ENCODE measurements at regions not wholly inside any gene's neighbourhood (a gene's known extent, or its start where the extent isn't known, plus 50 kb on each side); places are given as distances from the start of the nearest gene placed in this dataset.

DNA sequence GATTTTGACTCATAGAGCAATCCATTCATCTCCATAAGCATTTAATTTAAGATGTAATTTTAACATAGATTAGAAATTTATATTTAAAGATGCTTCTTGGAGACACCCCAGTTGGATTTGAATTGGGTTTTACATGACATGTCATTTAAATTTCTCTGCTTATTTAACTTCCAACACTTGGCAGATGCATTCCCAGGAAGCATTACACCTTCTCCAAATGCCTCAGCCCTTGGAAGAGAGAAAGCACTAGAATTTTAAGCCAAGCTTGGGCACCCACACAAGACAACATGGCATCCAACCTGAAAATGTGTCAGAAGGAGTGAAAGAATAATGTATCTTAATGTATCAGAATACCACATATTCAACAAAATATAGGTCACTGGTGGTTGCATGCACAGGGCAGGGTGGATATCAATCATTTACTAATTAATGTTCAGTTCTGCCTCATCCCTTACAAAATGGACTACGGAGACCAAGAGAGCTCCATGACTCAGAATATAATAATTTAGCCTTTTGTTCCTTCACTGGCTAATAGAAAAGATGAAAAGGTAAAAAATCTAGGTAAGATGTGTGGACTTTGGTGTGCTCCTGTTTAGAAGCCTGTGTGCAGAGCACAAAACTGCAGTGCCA lies 541.7 kb upstream of the SORCS1 start:
- DNase-seq (ENCODE audit: extremely low read depth, insufficient read length), result no peak
- Histone ChIP-seq H3K36me3 (ENCODE audit: control insufficient read depth, insufficient read depth, low read length) (no peaks in the 10 kb centered on the region), H3K27me3 (replicated peaks; ENCODE audit: control insufficient read depth, insufficient read depth, low read length) (no peaks in the 10 kb centered on the region), H3K4me3 (replicated peaks; ENCODE audit: low read depth, low read length) (no peak overlapping the region)
- TF ChIP-seq, protein P1, sequence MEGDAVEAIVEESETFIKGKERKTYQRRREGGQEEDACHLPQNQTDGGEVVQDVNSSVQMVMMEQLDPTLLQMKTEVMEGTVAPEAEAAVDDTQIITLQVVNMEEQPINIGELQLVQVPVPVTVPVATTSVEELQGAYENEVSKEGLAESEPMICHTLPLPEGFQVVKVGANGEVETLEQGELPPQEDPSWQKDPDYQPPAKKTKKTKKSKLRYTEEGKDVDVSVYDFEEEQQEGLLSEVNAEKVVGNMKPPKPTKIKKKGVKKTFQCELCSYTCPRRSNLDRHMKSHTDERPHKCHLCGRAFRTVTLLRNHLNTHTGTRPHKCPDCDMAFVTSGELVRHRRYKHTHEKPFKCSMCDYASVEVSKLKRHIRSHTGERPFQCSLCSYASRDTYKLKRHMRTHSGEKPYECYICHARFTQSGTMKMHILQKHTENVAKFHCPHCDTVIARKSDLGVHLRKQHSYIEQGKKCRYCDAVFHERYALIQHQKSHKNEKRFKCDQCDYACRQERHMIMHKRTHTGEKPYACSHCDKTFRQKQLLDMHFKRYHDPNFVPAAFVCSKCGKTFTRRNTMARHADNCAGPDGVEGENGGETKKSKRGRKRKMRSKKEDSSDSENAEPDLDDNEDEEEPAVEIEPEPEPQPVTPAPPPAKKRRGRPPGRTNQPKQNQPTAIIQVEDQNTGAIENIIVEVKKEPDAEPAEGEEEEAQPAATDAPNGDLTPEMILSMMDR (IDR thresholded peaks at IDR 0.05; ENCODE audit: insufficient read depth, low read length, poor library complexity, severe bottlenecking), result no peak

DNA sequence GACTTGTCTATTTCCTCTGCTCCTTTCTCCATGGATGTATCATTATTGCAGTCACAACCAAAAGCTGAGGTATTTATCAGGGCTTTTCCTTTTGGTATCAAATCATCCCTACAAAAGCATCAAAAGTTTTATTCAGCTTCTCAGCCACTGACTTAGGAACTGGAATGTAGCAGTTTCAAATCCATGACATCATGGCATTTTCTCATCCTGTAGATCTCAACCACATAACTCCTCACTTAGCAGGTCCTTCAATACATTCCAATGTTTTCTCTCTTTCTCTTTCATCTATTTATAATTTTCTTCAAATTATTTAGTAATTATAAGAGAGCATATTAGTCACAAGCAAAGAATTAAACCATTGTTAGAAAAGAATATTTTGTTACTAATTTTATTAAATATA lies 537.4 kb upstream of the SORCS1 start:
- Histone ChIP-seq H3K36me3 (ENCODE audit: control insufficient read depth, insufficient read depth, low read length) (no peaks in the 10 kb centered on the region), H3K27me3 (replicated peaks; ENCODE audit: control insufficient read depth, insufficient read depth, low read length) (no peaks in the 10 kb centered on the region), H3K4me3 (replicated peaks; ENCODE audit: low read depth, low read length) (no peak overlapping the region)
- TF ChIP-seq, protein P1 (IDR thresholded peaks at IDR 0.05; ENCODE audit: insufficient read depth, low read length, poor library complexity, severe bottlenecking), result no peak
- no peak for DNase-seq (ENCODE audit: extremely low read depth, insufficient read length)

DNA sequence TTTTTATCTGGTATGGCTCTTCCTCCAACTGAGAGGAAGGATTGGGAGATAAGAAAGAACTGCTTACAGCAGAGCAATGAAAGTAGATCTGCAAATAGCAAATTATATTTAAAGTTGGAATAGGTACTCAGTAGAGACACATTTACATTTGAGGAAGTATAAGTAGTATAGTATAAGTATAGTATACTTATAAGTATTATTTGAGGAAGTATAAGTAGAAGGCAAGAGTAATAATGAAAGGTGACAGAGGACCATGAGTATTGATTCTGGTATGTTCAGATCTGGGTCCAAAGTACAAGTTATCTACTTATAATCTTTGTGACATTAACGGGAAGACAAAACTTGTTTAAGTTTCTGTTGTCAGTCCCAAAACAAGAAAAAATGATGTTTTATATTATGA lies 527.6 kb upstream of the SORCS1 start:
- TF ChIP-seq, protein P1 (IDR thresholded peaks at IDR 0.05; ENCODE audit: insufficient read depth, low read length, poor library complexity, severe bottlenecking), result no peak
- no peak overlapping the region for H3K4me3 ChIP-seq (replicated peaks; ENCODE audit: low read depth, low read length)
- DNase-seq (ENCODE audit: extremely low read depth, insufficient read length), result no peak
- H3K36me3 ChIP-seq (ENCODE audit: control insufficient read depth, insufficient read depth, low read length), result no peaks in the 10 kb centered on the region
- H3K27me3 ChIP-seq (replicated peaks; ENCODE audit: control insufficient read depth, insufficient read depth, low read length), result no peaks in the 10 kb centered on the region

DNA sequence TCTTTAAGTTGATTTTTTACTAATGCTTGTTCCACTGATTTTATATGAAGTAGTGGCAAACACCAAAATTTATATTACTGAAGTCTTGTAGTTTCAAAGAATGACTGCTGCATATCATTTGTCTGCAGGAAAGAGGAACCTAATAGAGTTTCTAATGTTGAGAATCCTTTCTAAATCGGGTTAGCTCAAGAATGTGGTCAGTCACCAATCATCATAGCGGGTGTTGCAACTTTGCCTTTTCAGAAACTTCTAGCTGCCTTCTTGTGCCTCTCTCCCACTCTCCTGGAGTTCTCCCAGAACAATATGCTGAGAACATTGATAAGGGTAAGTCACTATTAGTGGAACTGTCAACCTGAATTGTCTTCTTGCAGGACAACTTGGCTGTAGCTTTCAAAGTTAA lies 524.8 kb upstream of the SORCS1 start:
- TF ChIP-seq, protein P1 (IDR thresholded peaks at IDR 0.05; ENCODE audit: insufficient read depth, low read length, poor library complexity, severe bottlenecking), result no peak
- H3K4me3 ChIP-seq (replicated peaks; ENCODE audit: low read depth, low read length), result no peak overlapping the region
- no peaks in the 10 kb centered on the region for H3K27me3 ChIP-seq (replicated peaks; ENCODE audit: control insufficient read depth, insufficient read depth, low read length)
- H3K36me3 ChIP-seq (ENCODE audit: control insufficient read depth, insufficient read depth, low read length), result no peaks in the 10 kb centered on the region
- no peak for DNase-seq (ENCODE audit: extremely low read depth, insufficient read length)

DNA sequence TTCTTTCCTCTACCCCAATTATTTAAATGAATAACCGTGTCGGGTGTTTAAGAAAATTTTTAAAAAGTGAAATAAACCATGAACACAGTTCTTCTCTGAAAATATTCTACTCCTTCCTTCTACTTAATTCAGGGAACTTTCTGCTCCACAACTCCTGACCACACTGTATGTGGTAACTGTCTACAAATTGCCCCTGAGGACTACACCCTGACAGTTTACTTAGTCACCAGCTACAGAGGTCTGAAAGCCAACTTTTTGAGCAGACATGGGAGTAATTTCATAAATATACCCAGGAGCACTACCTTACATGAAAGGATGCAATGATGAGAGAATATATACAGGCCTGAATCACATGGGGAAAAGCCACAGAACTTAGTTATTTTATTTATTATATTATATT lies 523.2 kb upstream of the SORCS1 start:
- Histone ChIP-seq H3K4me3 (replicated peaks; ENCODE audit: low read depth, low read length) (no peak overlapping the region), H3K36me3 (ENCODE audit: control insufficient read depth, insufficient read depth, low read length) (no peaks in the 10 kb centered on the region), H3K27me3 (replicated peaks; ENCODE audit: control insufficient read depth, insufficient read depth, low read length) (no peaks in the 10 kb centered on the region)
- no peak for DNase-seq (ENCODE audit: extremely low read depth, insufficient read length)
- TF ChIP-seq, protein P1 (IDR thresholded peaks at IDR 0.05; ENCODE audit: insufficient read depth, low read length, poor library complexity, severe bottlenecking), result no peak

DNA sequence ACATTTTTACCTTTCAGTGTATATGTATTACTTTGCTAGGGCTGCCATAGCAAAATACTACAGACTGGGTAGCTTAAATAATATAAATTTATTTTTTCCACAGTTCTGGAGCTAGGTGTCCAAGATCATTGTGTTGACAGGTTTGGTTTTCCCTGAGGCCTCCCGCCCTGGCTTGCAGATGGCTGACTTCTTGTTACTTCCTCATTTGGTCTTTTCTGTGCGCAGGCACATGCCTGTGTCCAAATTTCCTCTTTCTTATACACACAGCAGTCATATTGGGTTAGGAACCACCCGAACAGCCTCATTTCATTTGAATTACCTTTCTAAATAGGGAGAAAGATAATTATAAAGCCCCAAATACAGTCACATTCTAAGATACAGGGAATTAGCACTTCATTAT lies 521.6 kb upstream of the SORCS1 start:
- DNase-seq (ENCODE audit: extremely low read depth, insufficient read length), result peak; percentile 4
- no peak overlapping the region for H3K4me3 ChIP-seq (replicated peaks; ENCODE audit: low read depth, low read length)
- H3K36me3 ChIP-seq (ENCODE audit: control insufficient read depth, insufficient read depth, low read length), result no peaks in the 10 kb centered on the region
- TF ChIP-seq, protein P1 (IDR thresholded peaks at IDR 0.05; ENCODE audit: insufficient read depth, low read length, poor library complexity, severe bottlenecking), result no peak
- H3K27me3 ChIP-seq (replicated peaks; ENCODE audit: control insufficient read depth, insufficient read depth, low read length), result no peaks in the 10 kb centered on the region

Data from GM06990 (cell line).